Adrenal gland (tissue), 9 donors: ENCODE measurements at regions not wholly inside any gene's neighbourhood (a gene's known extent, or its start where the extent isn't known, plus 50 kb on each side); places are given as distances from the start of the nearest gene placed in this dataset.

Experiments used
- DNase-seq, 7 donors: peaks; one replicate each; pipeline ENCODE4 v3.0.0-alpha.2; 2019 to 2020
- H3K27ac ChIP-seq, 5 donors: fragments of 200-600 bp; sonication (generic) in 4 of 5; 1 replicate in 3 of 5; 2 replicates in 2 of 5; pipeline versions ENCODE4 v1.5.1 to v1.8.0; 2016 to 2020; ENCODE audit warnings: mild to moderate bottlenecking in 1 of 5
- H3K27me3 ChIP-seq: fragments of 200-600 bp; 2 replicates; pipeline ENCODE4 v1.8.0; 2021
- H3K36me3 ChIP-seq, 2 donors: fragments of 200-600 bp; replicated peaks in 1 of 2; 1 replicate in 1 of 2; 2 replicates in 1 of 2; pipeline versions ENCODE4 v1.5.1 to v1.8.0; 2018 to 2022
- H3K4me1 ChIP-seq, 2 donors: fragments of 200-600 bp; replicated peaks in 1 of 2; 1 replicate in 1 of 2; 2 replicates in 1 of 2; pipeline versions ENCODE4 v1.5.1 to v1.8.0; 2018 to 2021
- H3K4me3 ChIP-seq, 4 donors: fragments of 200-600 bp; sonication (generic) in 3 of 4; one replicate each; pipeline ENCODE4 v1.5.1; 2016 to 2018
- H3K9me3 ChIP-seq, 3 donors: fragments of 200-600 bp; sonication (generic) in 1 of 3; replicated peaks in 1 of 3; 1 replicate in 2 of 3; 2 replicates in 1 of 3; pipeline versions ENCODE4 v1.5.1 to v1.8.0; 2016 to 2021
- POLR2A ChIP-seq, 2 donors: fragments of 450-650 bp; IDR thresholded peaks; one replicate each; pipeline ENCODE4 v1.6.1; 2017; ENCODE audit warnings: antibody characterized with exemption in 2 of 2, mild to moderate bottlenecking in 2 of 2, moderate library complexity in 1 of 2
- WGBS, 4 donors: extraction: QIAGEN DNeasy Blood & Tissue Kit in 2 of 4; methylation state at CpG; one replicate each; pipeline versions ENCODE4 v1.1.5 to v1.1.7; 2013 to 2017; 5-methylcytosine and 5-hydroxymethylcytosine counted together
- intact Hi-C, 2 donors: fragments of 100-400 bp; cut with DNase I; formaldehyde crosslinking; loops; one replicate each; pipeline versions ENCODE4 v1.14.1 to v1.15.0; 2022 to 2023
- TF ChIP-seq, protein P1 (sequence below), 6 experiments: fragments of 450-650 bp in 4 of 6; fragments of 200-600 bp in 2 of 6; sonication (generic) in 1 of 6; IDR thresholded peaks; 1 replicate in 5 of 6; 2 replicates in 1 of 6; pipeline versions ENCODE4 v1.5.1 to v1.8.0; 2016 to 2021; ENCODE audit warnings: antibody characterized with exemption in 6 of 6, mild to moderate bottlenecking in 2 of 6, moderate library complexity in 1 of 6
- donor health status: healthy with polysubstance abuse.
- donor health status: Bipolar disorder and iron deficiency.
- donor health status: DM: yes; HTN: yes; CAD: no.
- donor health status: DM: no; HTN: no; CAD: no.
- donor health status: DM: no; HTN: no; CAD: no.

GRCh38 chr9:106218427-106218826 is 524.1 kb downstream of the TMEM38B start:
- Histone ChIP-seq H3K4me1 (no peaks in the 10 kb centered on the region), H3K27ac (no peak overlapping the region), H3K4me3 (no peak overlapping the region), H3K27me3 (no peaks in the 10 kb centered on the region), H3K36me3 (no peaks in the 10 kb centered on the region), H3K9me3 (no peaks in the 10 kb centered on the region)
- WGBS, 4 donors = 78 to 84% (median 83%) methylated on average over 3 of the region's 3 CpGs
- no peak for TF ChIP-seq POLR2A (IDR thresholded peaks at IDR 0.05)
- TF ChIP-seq, protein P1, sequence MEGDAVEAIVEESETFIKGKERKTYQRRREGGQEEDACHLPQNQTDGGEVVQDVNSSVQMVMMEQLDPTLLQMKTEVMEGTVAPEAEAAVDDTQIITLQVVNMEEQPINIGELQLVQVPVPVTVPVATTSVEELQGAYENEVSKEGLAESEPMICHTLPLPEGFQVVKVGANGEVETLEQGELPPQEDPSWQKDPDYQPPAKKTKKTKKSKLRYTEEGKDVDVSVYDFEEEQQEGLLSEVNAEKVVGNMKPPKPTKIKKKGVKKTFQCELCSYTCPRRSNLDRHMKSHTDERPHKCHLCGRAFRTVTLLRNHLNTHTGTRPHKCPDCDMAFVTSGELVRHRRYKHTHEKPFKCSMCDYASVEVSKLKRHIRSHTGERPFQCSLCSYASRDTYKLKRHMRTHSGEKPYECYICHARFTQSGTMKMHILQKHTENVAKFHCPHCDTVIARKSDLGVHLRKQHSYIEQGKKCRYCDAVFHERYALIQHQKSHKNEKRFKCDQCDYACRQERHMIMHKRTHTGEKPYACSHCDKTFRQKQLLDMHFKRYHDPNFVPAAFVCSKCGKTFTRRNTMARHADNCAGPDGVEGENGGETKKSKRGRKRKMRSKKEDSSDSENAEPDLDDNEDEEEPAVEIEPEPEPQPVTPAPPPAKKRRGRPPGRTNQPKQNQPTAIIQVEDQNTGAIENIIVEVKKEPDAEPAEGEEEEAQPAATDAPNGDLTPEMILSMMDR (IDR thresholded peaks at IDR 0.05) = no peak
- intact Hi-C loops = no loop called here
- DNase-seq = no peak

DNA sequence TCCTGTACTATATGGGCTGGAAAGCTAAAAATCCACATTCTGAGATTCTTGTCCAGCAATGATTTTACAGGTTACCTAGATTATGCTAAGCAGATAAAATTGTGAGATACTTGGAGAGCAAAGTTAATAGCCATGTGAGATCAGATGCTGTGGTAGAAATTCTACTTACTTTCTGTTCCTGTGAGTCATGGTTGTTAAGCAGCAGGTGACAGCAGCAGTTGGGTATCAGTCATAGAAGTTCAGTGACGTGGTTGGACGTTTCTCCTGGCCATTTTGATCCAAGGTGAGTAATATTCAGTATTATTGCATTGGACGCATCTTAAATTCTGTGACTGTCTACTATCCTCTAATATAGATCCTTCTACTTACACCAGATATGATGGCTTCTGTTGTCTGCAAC is 524.5 kb downstream of the TMEM38B start:
- no peak overlapping the region for H3K27ac ChIP-seq
- intact Hi-C loops = no loop called here

DNA sequence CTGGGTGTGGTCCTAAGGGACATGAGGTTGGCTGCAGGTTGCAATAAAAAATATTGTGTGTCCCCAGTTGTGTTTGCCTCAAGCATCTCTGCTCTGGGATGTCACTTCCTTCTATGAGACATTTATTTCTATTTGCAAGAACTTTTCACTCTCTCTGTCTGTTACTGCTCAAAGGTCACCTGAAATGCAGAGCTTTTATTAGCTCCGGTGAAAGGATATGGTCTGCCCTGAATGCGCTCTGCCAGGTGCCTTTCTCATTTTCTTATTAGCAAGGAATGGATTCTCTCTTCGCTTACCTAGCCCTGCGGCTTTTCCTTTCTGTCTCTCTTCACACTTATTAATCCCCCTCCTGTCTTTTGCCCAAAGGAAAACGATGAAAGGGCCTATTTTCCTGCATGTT is 526.1 kb downstream of the TMEM38B start:
- no peaks in the 10 kb centered on the region for H3K4me1 ChIP-seq
- no peaks in the 10 kb centered on the region for H3K9me3 ChIP-seq
- H3K4me3 ChIP-seq = no peak overlapping the region
- H3K27me3 ChIP-seq = no peaks in the 10 kb centered on the region
- no peak for TF ChIP-seq POLR2A (IDR thresholded peaks at IDR 0.05)
- TF ChIP-seq, protein P1 (IDR thresholded peaks at IDR 0.05) = no peak
- H3K27ac ChIP-seq = no peak overlapping the region
- H3K36me3 ChIP-seq = no peaks in the 10 kb centered on the region
- 82 to 92% (median 84%) methylated on average over 5 of the region's 5 CpGs for WGBS, 4 donors
- intact Hi-C loops = no loop called here
- no peak for DNase-seq

More for the DNA sequence above, 524.5 kb downstream of the TMEM38B start:
- whole genome bisulfite sequencing, 4 donors = 65 to 77% (median 76%) methylated on average over 3 of the region's 3 CpGs
- Histone ChIP-seq H3K4me3 (no peak overlapping the region), H3K27me3 (no peaks in the 10 kb centered on the region), H3K36me3 (no peaks in the 10 kb centered on the region), H3K4me1 (no peaks in the 10 kb centered on the region), H3K9me3 (no peaks in the 10 kb centered on the region)
- DNase-seq = no peak
- TF ChIP-seq, protein P1 (IDR thresholded peaks at IDR 0.05) = no peak
- no peak for TF ChIP-seq POLR2A (IDR thresholded peaks at IDR 0.05)

DNA sequence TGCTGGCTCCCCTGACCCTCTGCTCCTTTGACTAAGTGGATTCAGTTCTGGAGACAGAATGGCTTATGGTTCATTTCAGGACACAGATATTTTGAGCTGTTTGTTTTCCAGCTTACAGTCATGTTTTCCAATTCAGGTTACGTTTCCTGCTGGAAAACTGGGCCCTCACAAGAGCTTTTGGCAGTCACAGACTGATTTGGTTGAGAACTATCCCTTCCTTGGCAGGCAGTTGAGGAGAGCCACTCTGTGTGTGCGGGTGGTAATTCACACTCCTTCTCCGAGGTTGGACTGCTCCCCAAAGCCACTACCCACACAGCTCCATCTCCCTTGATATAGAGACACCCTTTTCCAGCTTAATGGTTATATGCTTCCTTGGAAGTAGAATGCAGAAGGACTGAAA is 534.5 kb downstream of the TMEM38B start:
- intact Hi-C loops = no loop called here
- Histone ChIP-seq H3K4me3 (no peak overlapping the region), H3K27ac (no peak overlapping the region), H3K4me1 (no peaks in the 10 kb centered on the region), H3K27me3 (no peaks in the 10 kb centered on the region), H3K9me3 (no peaks in the 10 kb centered on the region), H3K36me3 (no peaks in the 10 kb centered on the region)
- 45 to 62% (median 57%) methylated on average over 3 of the region's 3 CpGs for WGBS, 4 donors
- DNase-seq = no peak
- TF ChIP-seq, protein P1 (IDR thresholded peaks at IDR 0.05) = no peak
- no peak for TF ChIP-seq POLR2A (IDR thresholded peaks at IDR 0.05)
